ENCODE measurements at regions not wholly inside any gene's neighbourhood (a gene's known extent, or its start where the extent isn't known, plus 50 kb on each side); places are given as distances from the start of the nearest gene placed in this dataset.
"Not testable (repeated sequence)": the region's sequence is repeated elsewhere in the genome, so short reads cannot be mapped to it uniquely, and the experiment has no call there.

DNA sequence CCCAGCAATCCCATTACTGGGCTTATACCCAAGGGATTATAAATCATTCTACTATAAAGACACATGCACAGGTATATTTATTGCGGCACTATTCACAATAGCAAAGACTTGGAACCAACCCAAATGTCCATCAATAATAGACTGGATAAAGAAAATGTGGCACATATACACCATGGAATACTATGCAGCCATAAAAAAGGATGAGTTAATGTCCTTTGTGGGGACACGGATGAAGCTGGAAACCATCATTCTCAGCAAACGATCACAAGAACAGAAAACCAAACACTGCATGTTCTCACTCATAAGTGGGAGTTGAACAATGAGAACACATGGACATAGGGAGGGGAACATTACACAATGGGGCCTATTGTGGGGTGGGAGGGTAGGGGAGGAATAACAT lies 224.4 kb upstream of the SERP2 start:
- not testable (repeated sequence) for DNase-seq (ENCODE audit: low read depth in 2 of 2)

- DNase-seq (ENCODE audit: low read depth in 2 of 2) = no peak
These were observed 223.8 kb upstream of the SERP2 start for GRCh38 chr13:44149821-44150220.

DNA sequence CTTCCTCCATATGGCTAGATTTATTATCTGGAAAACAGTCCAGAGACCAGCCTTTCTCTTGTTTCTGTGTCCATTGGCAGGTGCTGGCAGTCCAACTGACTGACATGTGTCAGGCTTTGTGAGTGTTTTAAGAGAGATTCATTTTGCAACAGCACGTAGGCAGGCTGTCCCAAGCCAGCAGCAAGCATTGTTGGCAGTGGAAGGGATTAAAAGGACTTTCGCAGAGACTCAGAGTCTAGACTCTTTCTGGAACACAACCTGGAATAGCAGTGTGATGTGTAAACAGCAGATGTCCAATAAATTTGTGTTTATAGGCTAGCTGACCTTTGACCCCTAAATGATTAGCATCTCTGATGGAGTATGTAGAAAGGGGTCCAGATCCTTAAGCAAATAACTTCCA lies 222.2 kb upstream of the SERP2 start:
- DNase-seq (ENCODE audit: low read depth in 2 of 2) = no peak

GRCh38 chr13:44153496-44153895 lies 220.1 kb upstream of the SERP2 start:
- DNase-seq (ENCODE audit: low read depth in 2 of 2) = no peak

DNA sequence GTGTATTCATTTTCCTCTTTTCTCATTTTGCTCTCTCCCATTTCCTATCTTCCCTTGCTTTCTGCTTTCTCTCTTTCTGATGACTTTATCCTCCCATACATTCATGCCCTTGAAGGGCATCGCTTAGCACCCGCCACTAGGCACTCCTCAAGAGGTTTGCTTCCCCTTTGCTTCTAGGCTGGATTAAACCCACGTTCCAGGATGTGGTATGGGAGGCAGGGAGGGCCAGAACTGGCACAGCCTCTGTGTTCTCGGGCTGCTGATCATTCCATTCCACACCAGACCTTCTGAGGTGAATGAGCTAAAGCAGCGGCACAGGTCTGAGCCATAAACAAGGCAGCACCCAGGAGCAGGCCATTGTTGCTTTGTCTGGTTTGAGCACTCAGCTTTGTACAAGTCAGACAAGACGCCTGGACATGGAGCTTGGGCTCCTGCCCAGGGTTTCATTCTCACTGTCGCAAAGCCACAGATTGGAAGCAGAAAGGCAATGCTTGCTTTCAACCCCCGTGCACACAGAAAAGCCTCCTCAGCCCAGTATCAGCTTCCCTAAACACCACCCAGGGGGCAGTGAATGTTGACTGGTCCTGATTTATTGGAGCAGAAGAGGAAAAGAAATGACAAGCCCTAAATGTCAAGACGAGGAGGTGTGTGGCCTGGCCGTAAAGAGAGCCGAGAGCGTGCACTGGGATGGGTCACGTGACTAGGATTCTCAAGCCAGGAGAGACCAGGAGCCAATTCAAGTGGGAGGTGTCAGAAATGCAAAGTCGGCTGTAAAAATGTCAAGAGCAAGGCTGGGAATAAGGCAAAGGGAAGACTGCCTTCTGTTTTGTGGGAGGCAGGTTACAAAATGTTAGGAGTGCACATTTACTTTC lies 218.0 kb upstream of the SERP2 start:
- DNase-seq (ENCODE audit: low read depth in 2 of 2) = no peak

GRCh38 chr13:44156294-44156658 lies 217.3 kb upstream of the SERP2 start:
- no peak for DNase-seq (ENCODE audit: low read depth in 2 of 2)

DNA sequence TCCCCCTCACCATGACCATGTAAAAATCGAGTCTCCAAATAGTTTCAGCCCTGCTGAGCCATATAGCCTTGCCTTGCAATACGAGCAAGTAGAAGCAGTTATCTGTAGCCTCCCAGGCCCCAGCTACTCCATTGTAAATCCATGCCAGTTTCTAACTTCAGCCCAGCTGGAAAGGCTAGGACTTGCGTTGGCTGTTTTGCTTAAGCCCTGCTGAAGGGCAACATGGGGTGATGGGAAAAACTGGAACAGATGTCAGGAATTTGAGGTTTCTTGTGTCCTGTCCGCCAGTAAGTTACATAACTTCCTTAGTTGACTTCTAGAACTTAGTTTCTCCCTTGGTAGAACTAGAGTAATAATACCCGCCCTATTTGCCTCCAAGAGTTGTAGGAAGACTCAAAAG lies 216.0 kb upstream of the SERP2 start:
- no peak for DNase-seq (ENCODE audit: low read depth in 2 of 2)

DNA sequence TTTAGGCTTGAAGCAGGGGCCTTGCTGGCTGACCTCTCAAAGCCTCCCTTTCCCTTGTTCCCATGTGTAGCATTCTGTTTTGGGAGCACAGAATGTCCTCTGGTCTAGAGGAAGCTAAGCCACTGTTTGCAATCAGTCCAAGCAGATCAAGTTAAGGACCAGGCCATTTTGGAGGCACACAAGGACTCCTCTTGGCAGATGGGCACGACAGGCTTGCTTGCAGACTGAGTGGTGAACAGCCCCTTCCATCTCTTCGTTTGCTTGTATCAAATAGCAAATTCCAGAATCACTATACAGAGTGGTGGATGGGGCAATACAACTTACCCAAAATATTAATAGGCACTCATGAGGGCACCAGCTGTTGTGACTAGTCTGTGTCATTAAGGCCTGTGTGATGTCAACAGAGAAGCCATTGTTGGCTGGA lies 215.5 kb upstream of the SERP2 start:
- DNase-seq (ENCODE audit: low read depth in 2 of 2) = no peak

DNA sequence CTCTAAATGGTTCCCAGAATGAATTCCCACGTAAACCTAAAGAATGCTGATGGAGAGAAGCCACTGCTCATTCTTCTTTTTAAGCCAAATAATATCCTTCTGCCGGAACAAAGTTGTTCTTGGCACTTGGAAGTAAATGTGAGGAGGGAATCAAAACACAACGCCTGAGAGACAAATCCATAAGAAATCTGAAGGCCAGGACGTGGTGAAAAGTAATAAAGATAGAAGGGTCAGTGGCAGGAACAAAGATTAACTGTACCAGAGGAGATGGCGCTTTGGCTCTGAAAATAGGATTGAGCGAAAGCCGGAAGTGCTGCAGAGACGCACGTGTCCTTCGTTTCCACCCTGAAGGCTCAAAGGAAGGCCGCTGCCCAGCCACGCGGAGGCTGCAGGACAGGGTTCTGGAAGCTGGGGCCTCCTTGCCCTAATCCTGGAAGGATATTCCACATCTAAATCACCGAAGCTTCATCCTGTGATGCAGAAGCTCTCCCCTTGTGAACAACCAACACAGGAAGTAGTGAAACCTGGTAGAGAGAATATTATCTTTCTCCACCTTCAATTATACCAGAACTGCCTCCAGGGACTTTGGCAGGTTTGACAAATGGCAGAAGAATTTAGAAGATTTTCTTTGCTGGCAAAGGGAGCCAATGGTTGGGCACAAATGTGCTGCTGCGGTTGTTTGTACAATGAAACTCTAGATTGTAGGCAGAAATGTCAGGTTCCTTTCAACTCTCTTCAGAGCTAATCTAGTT lies 214.6 kb upstream of the SERP2 start:
- DNase-seq (ENCODE audit: low read depth in 2 of 2) = no peak

DNA sequence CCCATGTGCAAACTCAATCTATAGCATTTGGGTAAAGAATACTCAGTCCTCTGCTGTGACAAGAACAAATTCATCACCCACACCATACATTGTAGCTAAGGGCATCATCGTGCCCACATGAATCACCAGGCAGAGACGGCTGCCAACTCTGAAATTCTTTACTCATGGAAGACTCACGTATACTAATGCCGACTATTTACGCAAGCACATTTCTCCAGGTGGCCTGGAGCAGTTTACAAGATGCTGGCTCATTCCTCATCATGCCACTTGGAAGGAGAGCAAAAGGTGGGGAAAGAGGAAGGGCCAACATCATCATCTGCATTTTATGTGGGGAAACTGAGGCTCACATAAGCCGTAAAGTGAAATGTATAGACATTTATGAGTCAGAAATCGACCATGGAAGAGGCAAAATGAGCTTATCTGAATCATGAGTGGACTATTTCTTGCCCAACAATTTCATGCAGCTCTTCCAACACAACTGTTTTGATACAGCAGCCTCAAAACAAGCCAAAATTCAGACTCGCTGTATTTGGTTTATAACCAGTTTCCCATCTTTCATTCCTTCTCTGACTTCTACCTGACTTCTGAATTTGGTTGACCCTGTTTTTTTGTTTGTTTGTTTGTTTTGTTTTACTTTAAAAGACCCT lies 213.9 kb upstream of the SERP2 start:
- no peak for DNase-seq (ENCODE audit: low read depth in 2 of 2)

DNA sequence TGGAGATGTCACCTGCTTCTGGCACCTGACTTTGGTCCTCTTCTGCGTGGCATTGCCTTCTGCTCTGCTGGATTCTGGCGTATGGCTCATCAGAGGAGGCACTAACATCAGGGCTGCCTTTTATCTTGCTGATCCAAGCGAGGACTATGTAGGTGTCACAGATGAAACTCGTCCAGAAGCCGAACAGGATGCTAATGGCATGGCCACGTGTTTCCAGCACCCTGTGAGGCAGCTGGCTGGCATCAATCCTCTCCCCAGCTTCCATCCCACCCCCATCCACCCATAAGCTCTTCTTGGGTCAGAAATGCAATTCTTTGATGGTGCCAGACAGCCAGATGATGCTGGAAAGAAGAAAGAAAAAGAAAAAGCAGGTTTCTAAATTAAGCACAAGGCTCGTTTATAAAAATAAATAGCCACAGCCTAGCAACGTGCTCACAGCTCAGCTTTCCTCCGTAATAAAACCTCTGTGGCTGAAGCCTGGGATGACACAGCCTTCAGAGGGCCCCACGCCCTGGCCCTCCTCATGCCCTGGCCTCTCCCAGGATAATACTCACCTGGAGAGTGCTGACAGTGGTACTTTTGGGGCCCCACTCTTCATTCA lies 212.9 kb upstream of the SERP2 start:
- no peak for DNase-seq (ENCODE audit: low read depth in 2 of 2)

- no peak for DNase-seq (ENCODE audit: low read depth in 2 of 2)
These were observed 210.5 kb upstream of the SERP2 start for GRCh38 chr13:44163108-44163507.

DNA sequence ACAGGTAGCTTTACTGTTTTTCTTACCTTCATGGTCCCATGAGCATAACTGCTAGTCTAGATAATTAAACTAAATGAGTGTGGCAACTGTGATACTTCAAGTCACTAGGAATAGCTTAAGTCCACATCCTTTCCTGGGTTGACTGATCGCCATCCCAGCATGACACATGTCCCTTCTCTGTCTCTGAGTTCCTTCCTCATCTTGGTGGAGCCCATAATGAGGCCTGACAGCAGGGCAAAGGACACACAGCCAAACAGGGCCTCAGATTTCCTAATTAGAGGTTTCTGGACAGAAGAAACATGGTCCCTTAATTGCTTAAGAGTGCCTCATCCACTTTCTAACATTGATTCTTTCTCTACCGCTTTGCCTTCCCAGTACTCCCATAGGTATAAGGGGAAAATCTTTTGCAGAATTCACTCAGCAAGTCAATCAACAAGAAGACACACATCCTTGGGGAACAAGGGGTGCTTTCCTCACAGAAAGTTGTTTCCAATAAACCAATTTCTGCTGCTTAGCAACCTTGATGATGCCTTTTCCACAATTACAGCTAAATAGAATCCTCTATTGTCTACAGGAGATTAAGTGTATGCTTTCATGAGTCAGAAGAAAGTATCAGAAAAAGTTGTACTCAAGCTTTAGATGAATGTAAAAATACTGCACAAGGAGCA lies 208.3 kb upstream of the SERP2 start:
- no peak for DNase-seq (ENCODE audit: low read depth in 2 of 2)

- DNase-seq (ENCODE audit: low read depth in 2 of 2) = no peak
These were observed 207.6 kb upstream of the SERP2 start for GRCh38 chr13:44165889-44166496.

DNA sequence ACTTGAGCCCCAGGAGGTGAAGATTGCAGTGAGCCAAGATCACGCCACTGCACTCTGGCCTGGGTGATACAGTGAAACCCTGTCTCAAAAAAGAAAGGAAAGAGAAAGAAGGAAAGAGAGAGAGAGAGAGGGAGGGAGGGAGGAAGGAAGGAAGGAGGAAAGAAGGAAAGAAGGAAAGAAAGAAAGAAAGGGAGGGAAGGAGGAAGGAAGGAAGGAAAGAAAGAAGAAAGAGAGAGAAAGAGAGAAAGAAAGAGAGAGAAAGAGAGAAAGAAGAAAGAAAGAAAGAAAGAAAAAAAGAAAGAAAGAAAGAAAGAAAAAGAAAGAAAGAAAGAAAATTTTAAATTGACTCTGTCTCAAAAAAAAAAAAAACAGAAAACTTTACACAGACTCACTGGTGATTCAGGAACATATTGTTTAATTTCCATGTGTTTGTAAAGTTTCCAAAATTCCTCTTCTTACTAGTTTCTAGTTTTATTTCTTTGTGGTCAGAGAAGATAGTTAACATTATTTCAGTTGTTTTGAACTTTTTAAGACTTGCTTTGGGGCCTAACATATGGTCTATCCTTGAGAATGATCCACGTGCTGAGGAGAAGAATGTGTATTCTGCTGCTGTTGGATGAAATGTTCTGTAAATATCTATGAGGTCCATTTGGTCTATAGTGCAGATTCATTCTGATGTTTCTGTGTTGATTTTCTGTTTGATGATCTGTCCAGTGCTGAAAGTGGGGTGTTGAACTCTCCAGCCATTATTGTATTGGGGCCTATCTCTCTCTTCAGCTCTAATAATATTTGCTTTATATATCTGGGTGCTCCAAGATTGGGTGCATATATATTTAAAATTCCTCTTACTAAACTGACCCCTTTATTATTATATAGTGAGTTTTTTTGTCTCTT lies 204.4 kb upstream of the SERP2 start:
- DNase-seq (ENCODE audit: low read depth in 2 of 2) = no peak

DNA sequence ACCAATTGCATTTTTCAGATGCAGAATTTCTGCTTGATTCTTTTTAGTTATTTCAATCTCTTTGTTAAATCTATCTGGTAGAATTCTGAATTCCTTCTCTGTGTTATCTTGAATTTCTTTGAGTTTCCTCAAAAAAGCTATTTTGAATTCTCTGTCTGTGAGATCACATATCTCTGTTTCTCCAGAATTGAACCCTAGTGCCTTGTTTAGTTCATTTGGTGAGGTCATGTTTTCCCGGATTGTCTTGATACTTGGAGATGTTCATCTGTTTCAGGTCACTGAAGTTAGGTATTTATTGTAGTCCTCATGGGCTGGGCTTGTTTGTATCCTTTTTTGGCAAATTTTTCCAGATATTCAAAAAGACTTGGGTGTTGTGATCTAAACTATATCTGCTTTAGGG lies 202.9 kb upstream of the SERP2 start:
- DNase-seq (ENCODE audit: low read depth in 2 of 2) = no peak

DNA sequence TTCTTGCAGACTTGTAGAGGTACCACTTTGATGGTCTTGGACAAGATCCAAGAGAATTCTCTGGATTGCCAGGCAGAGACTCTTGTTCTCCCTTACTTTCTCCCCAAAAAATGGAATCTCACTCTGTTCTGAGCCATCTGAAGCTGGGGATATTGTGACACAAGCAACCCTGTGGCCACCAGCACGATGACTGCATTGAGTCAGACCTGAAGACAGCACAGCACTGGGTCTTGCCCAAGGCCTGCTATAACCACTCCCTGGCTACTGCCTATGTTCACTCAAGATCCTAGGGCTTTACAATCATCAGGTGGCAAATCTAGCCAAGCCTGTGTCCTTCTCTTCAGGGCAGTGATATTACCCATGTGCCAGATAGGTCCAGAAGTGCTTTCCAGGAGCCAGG lies 202.5 kb upstream of the SERP2 start:
- DNase-seq (ENCODE audit: low read depth in 2 of 2) = no peak

DNA sequence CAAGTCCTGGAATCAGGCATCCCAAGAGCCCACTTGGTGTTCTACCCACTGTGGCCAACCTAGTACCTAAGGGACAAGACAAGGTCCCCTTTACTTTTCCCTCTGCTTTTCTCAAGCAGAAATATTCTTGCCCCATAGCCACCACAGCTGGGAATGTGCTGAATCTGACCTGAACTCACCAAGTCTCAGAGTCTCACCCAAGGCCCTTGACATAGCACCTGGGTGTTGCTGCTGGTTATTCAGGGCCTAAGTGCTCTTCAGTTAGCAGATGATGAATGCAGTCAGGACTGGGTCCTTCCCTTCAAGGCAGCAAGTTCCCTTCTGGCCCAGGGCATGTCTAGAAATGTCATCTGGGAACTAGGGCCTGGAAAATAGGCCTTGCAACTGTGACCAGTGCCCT lies 201.8 kb upstream of the SERP2 start:
- no peak for DNase-seq (ENCODE audit: low read depth in 2 of 2)

DNA sequence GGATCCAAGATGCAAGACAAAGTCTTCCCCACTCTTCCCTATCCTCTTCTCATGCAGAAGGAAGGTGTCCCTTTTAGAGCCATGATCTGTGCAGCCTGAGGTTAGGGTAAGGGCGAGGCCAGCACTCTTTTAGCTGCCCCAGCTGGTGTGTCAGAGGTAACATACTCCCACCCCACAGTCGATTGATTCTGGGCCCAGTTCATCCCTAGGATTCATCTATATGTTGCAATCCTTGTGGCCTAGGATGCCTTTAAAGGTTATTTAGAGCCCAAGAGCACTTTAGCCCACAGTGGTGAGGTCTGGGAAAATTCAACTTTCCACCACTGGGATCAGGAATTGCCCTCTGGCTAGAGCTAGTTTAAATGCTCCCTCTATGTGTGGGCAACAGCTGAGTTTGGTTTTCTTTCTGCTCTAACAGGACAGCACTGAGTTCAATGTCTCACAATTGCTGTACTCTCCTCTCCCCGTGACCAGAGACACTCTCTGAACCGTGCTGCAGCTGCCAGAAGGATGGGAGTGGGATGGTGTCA lies 201.3 kb upstream of the SERP2 start:
- DNase-seq (ENCODE audit: low read depth in 2 of 2) = no peak

Data from activated CD4-positive, alpha-beta T cell treated with anti-CD3 and anti-CD28 coated beads for 24 hours (primary cell).